Adipocyte (in vitro differentiated cells): ENCODE measurements at regions not wholly inside any gene's neighbourhood (a gene's known extent, or its start where the extent isn't known, plus 50 kb on each side); places are given as distances from the start of the nearest gene placed in this dataset.

Source experiments
- DNase-seq: peaks from one replicate; pipeline ENCODE4 v3.0.0-alpha.2; 2015; ENCODE audit warnings: low read depth
- H3K27me3 ChIP-seq: replicated peaks from 2 replicates; pipeline ENCODE4 v1.7.0; 2013; ENCODE audit warnings: mild to moderate bottlenecking, low read length, moderate library complexity; ENCODE audit not compliant: control insufficient read depth, insufficient read depth
- H3K36me3 ChIP-seq: 2 replicates; pipeline ENCODE4 v1.7.0; 2013; ENCODE audit warnings: low read length, mild to moderate bottlenecking, moderate library complexity; ENCODE audit not compliant: control insufficient read depth, insufficient read depth, severe bottlenecking
- H3K4me1 ChIP-seq: 2 replicates; pipeline ENCODE4 v1.7.0; 2013; ENCODE audit warnings: mild to moderate bottlenecking, low read length, moderate library complexity; ENCODE audit not compliant: control insufficient read depth, insufficient read depth
- H3K4me3 ChIP-seq: 2 replicates; pipeline ENCODE4 v1.7.0; 2013; ENCODE audit warnings: mild to moderate bottlenecking, low read length, moderate library complexity
- H3K9ac ChIP-seq: 2 replicates; pipeline ENCODE4 v1.7.0; 2013; ENCODE audit warnings: mild to moderate bottlenecking, low read length, moderate library complexity
- H3K9me3 ChIP-seq: 2 replicates; pipeline ENCODE4 v1.7.0; 2013; ENCODE audit warnings: mild to moderate bottlenecking, low read length, moderate library complexity; ENCODE audit not compliant: control insufficient read depth

DNA sequence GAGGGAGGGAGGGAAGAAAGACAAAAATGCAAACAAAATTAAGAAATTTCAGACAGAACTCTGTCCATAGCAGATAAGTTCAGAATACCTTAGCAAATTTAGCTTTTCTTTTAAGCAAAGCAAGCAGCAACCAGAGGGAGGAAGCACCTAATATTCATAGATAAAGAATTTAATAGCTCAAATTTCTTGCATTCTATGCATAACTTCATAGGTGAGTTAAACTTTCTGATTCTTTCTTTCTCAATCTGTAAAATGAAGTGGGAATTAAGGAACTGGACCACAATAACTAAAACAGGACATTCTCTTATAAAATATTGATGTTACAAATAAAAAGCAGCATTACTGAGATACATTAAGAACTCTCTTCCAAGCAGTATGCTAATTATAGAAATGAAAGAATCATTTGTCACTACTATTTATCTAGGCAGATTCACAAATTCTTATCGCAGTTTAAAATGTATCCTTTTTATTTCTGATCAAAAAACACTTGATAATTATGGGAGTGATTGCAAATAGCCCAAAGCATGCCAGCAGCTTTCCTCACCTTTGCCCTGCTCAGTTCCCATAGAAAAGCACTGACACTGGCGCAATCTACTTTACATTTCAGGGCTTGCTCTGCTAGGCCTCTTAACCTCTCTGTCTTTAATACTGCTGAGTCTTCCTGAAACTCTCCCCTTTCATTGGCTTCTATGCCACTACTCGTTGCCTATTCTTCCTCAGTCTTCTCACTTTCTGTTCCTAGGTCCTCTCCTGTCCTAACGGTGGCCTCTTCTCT lies 341.8 kb downstream of the PIK3R1 start:
- H3K9ac ChIP-seq, result peak overlapping the region; percentile 72
- no peak for DNase-seq
- H3K9me3 ChIP-seq, result peaks cover 9% of the 10 kb centered on the region

DNA sequence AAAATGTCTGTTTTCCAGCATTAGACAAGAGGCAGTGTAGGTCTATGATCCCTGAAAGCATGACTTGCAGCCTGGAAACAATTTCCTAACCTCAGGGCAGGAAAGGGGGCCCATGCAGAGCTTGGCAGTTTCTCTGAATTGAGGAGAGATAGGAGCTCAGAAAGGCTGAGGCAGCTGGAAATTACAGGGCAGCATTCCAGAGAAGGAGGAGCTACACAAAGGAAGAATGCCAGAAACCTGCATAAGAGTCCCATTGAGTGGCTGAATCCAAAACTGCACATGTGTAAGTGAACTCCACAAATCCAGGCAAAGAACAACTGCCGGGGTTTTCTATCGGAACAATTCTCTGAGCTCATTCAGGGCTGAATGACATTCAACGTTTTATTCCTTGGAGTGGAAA lies 346.8 kb downstream of the PIK3R1 start:
- Histone ChIP-seq H3K27me3 (no peaks in the 10 kb centered on the region), H3K4me1 (peaks cover 19% of the 10 kb centered on the region), H3K9ac (no peak overlapping the region), H3K4me3 (no peak overlapping the region), H3K36me3 (no peaks in the 10 kb centered on the region), H3K9me3 (peaks cover 24% of the 10 kb centered on the region)
- DNase-seq, result peak; percentile 75

More for the DNA sequence above, 341.8 kb downstream of the PIK3R1 start:
- peaks cover 51% of the 10 kb centered on the region for H3K4me1 ChIP-seq
- H3K4me3 ChIP-seq, result peak overlapping the region; percentile 3
- no peaks in the 10 kb centered on the region for H3K36me3 ChIP-seq
- H3K27me3 ChIP-seq, result no peaks in the 10 kb centered on the region

DNA sequence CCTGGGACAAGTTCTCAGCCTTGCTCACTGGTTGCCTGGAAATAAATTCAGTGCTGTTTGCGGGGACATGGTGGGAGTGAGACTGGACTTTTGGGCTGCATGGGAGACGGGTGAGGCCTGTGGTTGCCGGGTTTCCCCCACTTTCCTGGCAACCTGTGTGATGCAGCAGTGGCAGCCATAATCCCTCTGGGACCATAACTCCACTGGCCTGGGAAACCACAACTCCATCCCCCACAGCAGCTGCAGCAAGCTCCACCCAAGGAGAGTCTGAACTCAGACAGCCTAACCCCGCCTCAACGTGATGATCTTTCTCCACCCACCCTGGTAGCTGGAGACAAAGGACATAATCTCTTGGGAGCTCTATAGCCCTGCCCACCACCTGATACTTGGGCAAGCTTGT lies 349.9 kb downstream of the PIK3R1 start:
- Histone ChIP-seq H3K4me1 (peaks cover 9% of the 10 kb centered on the region), H3K36me3 (no peaks in the 10 kb centered on the region), H3K4me3 (no peak overlapping the region), H3K9ac (no peak overlapping the region), H3K9me3 (peaks cover 15% of the 10 kb centered on the region), H3K27me3 (no peaks in the 10 kb centered on the region)
- no peak for DNase-seq

GRCh38 chr5:68576805-68577204 lies 361.2 kb downstream of the PIK3R1 start:
- no peaks in the 10 kb centered on the region for H3K4me1 ChIP-seq
- H3K36me3 ChIP-seq, result no peaks in the 10 kb centered on the region
- H3K4me3 ChIP-seq, result no peak overlapping the region
- H3K9me3 ChIP-seq, result peaks cover 23% of the 10 kb centered on the region
- H3K27me3 ChIP-seq, result no peaks in the 10 kb centered on the region
- DNase-seq, result no peak
- no peak overlapping the region for H3K9ac ChIP-seq

DNA sequence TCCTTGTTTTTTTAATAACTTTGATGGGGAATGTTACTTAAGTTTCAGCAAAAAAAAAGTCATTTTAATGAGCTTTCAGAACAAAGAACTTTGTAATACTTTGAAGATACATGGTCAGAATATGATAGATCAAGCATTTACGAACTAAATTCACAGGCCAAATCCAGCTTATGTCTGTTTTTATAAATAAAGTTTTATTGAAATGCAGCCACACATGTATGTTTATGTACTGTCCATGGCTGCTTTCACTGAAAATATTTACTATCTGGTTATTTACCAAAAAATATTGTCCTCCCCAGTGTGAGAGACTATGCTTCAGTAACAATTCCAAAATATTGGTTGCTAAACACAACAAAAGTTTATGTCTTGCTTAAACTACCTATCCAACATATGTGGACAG lies 366.7 kb downstream of the PIK3R1 start:
- H3K9me3 ChIP-seq, result peaks cover 8% of the 10 kb centered on the region
- H3K27me3 ChIP-seq, result no peaks in the 10 kb centered on the region
- DNase-seq, result no peak
- H3K36me3 ChIP-seq, result no peaks in the 10 kb centered on the region
- H3K4me1 ChIP-seq, result no peaks in the 10 kb centered on the region
- H3K9ac ChIP-seq, result no peak overlapping the region
- no peak overlapping the region for H3K4me3 ChIP-seq

DNA sequence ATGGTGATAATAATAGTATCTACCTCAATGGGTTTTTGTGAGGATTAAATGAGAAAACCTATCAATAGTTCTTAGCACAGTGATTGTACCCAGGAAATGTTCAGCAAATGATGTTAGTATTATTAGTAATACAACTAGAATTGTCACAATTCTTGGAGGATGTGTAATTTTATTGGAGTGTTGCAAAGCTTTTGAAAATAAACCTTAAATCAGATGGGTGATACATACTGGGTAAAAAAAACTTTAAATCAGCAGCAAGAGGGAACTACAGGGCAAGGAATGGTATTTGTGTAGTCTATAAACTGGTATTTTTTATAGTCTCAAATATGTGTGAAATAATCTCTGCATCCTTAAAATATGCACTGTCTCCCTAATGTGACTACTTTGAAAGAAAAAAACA lies 371.6 kb downstream of the PIK3R1 start:
- H3K4me3 ChIP-seq, result no peak overlapping the region
- no peaks in the 10 kb centered on the region for H3K4me1 ChIP-seq
- H3K27me3 ChIP-seq, result no peaks in the 10 kb centered on the region
- no peaks in the 10 kb centered on the region for H3K36me3 ChIP-seq
- H3K9ac ChIP-seq, result no peak overlapping the region
- peak; percentile 19 for DNase-seq
- no peaks in the 10 kb centered on the region for H3K9me3 ChIP-seq

GRCh38 chr5:68591850-68592249 lies 376.3 kb downstream of the PIK3R1 start:
- no peak overlapping the region for H3K4me3 ChIP-seq
- no peaks in the 10 kb centered on the region for H3K27me3 ChIP-seq
- H3K36me3 ChIP-seq, result no peaks in the 10 kb centered on the region
- no peak for DNase-seq
- no peaks in the 10 kb centered on the region for H3K9me3 ChIP-seq
- no peak overlapping the region for H3K9ac ChIP-seq
- no peaks in the 10 kb centered on the region for H3K4me1 ChIP-seq

- no peak overlapping the region for H3K9ac ChIP-seq
- H3K4me3 ChIP-seq, result no peak overlapping the region
- no peaks in the 10 kb centered on the region for H3K9me3 ChIP-seq
- no peaks in the 10 kb centered on the region for H3K36me3 ChIP-seq
- H3K4me1 ChIP-seq, result no peaks in the 10 kb centered on the region
- H3K27me3 ChIP-seq, result no peaks in the 10 kb centered on the region
- DNase-seq, result no peak
These were observed 376.8 kb downstream of the PIK3R1 start for GRCh38 chr5:68592351-68592750.

DNA sequence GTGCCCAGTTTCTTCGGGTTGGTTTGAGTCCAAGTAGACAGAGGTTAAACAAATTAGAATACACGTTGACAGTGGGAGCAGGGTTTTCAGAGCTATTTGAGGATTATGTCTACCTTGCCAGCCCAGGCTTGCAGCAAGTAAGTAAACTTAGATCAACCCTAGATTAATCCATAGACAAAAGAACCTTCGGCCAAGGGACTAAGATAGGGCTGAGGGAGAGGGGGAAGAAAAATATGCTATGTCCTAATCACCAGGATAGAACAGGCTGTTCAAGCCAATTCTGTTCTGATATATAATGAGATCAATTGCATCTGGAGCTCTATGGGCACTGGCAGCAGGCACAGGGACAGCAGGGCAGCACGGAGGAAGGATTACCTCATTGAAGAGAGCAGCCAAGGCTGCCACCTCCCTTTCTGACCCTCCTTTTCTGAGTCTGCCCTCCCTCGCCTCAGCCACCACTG lies 377.7 kb downstream of the PIK3R1 start:
- Histone ChIP-seq H3K36me3 (no peaks in the 10 kb centered on the region), H3K9ac (no peak overlapping the region), H3K27me3 (no peaks in the 10 kb centered on the region), H3K4me3 (no peak overlapping the region), H3K9me3 (no peaks in the 10 kb centered on the region), H3K4me1 (no peaks in the 10 kb centered on the region)
- peak; percentile 13 for DNase-seq

DNA sequence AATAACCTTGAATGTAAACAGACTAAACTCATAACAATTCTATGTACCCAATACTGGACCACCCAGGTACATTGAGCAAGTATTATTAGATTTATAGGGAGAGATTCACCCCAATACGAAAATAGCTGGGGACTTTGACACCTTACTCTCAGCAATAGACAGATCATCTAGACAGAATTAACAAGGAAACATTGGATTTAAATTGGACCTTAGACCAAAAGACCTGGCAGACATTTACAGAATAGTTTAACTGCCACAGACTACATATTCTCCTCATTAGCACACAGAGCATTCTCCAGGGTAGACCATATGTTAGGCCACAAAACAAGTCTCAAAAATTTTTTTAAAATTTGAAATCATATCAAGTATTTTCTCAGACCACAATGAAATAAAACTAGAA lies 397.4 kb downstream of the PIK3R1 start:
- Histone ChIP-seq H3K36me3 (no peaks in the 10 kb centered on the region), H3K4me1 (no peaks in the 10 kb centered on the region), H3K4me3 (no peak overlapping the region), H3K27me3 (no peaks in the 10 kb centered on the region), H3K9me3 (peaks cover 29% of the 10 kb centered on the region), H3K9ac (no peak overlapping the region)
- DNase-seq, result no peak

DNA sequence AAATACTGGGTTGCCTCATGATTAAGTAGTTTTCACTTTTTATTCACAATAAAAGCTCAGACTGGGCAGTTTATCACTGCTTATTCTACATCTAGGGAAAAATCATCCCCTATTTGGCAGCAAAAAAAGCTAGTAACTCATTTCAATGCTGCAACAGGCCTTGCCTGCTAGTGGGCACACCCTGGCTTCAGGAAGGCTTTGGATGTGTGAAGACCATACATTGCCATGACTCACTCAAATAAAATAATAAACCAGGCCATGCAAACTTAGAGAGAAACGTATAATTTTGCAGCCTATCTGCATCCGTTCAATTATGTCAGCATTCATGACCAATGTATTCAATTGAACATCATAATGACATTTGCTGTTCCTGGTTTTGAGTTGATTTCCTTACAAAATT lies 402.9 kb downstream of the PIK3R1 start:
- Histone ChIP-seq H3K4me1 (no peaks in the 10 kb centered on the region), H3K36me3 (no peaks in the 10 kb centered on the region), H3K27me3 (no peaks in the 10 kb centered on the region), H3K4me3 (no peak overlapping the region), H3K9ac (no peak overlapping the region), H3K9me3 (peaks cover 1% of the 10 kb centered on the region)
- no peak for DNase-seq

DNA sequence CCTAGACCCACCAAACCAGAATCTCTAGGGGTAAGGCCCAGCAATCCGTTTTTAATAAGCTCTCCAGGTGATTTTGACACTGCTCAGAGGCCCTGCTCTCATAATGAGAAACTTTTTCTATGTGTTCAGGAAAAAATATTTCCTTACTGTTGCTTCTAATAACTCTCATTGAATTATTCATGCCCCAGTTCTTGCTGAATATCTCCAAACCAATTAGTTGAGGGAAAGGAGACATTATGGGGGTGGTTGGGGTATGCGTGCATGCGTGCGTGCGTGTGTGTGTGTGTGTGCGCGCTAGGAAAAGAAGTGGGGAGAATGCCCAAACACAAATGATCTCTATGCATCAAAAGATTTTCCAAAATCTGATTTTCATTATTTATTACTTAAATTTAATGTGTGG lies 411.4 kb downstream of the PIK3R1 start:
- Histone ChIP-seq H3K4me3 (no peak overlapping the region), H3K27me3 (no peaks in the 10 kb centered on the region)

More for the DNA sequence above, 411.4 kb downstream of the PIK3R1 start:
- Histone ChIP-seq H3K4me1 (no peaks in the 10 kb centered on the region), H3K9me3 (no peaks in the 10 kb centered on the region), H3K9ac (no peak overlapping the region), H3K36me3 (no peaks in the 10 kb centered on the region)
- no peak for DNase-seq
